Suprapubic skin (tissue), 4 donors: ENCODE measurements at regions not wholly inside any gene's neighbourhood (a gene's known extent, or its start where the extent isn't known, plus 50 kb on each side); places are given as distances from the start of the nearest gene placed in this dataset.

Experiments
- CTCF ChIP-seq, 2 donors: fragments of 200-600 bp in 1 of 2; fragments of 450-650 bp in 1 of 2; sonication (generic) in 1 of 2; IDR thresholded peaks; one replicate each; pipeline ENCODE4 v1.5.1; 2016 to 2019; ENCODE audit warnings: antibody characterized with exemption in 2 of 2, mild to moderate bottlenecking in 1 of 2, moderate library complexity in 1 of 2
- EP300 ChIP-seq: sonication (generic); formaldehyde crosslinking; IDR thresholded peaks from one replicate; pipeline ENCODE4 v1.6.1; 2017; ENCODE audit warnings: antibody characterized with exemption
- POLR2A ChIP-seq, 2 donors: fragments of 450-650 bp; IDR thresholded peaks; one replicate each; pipeline ENCODE4 v1.6.1; 2017; ENCODE audit warnings: antibody characterized with exemption in 2 of 2, mild to moderate bottlenecking in 2 of 2, moderate library complexity in 2 of 2
- POLR2AphosphoS5 ChIP-seq, 3 donors: sonication (generic); formaldehyde crosslinking; IDR thresholded peaks; one replicate each; pipeline ENCODE4 v1.6.1; 2017; ENCODE audit warnings: antibody characterized with exemption in 3 of 3

DNA sequence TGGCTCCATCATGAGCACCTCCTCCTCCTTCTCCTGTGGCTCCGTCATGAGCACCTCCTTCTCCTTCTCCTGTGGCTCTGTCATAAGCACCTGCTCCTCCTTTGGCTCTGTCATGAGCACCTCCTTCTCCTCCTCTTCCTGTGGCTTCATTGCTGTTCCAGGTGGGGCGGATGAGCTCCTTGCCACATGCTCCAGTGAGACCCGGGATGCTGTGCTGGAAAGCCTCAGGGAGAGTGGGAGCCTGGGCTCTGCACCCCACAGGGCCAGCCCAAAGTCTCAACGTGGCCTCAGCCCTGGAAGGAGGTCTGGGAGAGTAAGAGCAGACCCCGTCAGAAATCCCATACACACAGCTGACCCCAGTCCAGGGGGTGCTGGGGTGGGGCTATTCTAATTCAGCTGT is 380.7 kb downstream of the TCERG1L start:
- TF ChIP-seq CTCF (IDR thresholded peaks at IDR 0.05) (no peak), POLR2AphosphoS5 (IDR thresholded peaks at IDR 0.05) (no peak), POLR2A (IDR thresholded peaks at IDR 0.05) (no peak), EP300 (no peak)
